Inflammatory macrophage (primary cell): ENCODE measurements at regions not wholly inside any gene's neighbourhood (a gene's known extent, or its start where the extent isn't known, plus 50 kb on each side); places are given as distances from the start of the nearest gene placed in this dataset.
"Not testable (repeated sequence)": the region's sequence is repeated elsewhere in the genome, so short reads cannot be mapped to it uniquely, and the experiment has no call there.

ENCODE experiments used
- DNase-seq, 2 donors: peaks; one replicate each; pipeline ENCODE4 v3.0.0-alpha.2; 2020 to 2022

DNA sequence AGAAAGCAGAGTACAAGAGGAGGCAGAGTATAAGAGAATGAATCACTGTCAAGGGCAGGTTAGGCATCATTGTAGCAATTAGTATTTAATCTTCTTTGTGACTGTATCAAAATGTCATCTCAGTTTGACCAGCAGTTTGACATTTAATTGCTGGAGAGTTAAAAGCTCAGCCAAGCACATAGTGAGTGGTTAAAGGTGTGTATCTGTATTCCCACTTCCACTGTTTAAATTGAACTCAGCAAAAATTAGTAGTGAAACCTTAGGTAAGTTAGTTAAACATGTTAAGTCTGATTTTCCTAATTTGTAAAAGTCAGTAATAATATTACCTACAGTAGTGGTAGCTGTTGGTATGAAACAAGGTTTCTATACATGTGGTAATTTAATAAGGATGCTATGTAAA is 296.4 kb upstream of the MBL2 start:
- no peak for DNase-seq

DNA sequence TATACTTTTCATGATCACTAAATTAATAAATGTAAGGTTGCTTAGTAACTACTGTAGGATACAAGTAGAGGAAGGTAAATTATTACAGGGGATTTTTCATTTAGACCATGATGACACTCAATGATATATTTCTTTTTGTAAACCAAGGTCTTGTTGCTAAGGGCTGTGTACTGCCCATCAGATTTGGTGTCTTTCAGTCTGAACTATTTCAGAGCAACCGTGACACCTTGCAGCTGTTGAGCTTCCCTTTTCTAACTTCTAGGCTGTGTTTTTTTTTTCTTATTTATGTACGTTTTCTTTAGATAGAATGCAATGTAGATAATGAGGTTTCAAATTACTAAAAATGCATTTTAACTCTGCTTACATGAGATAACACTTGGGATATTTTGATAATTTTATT is 292.0 kb upstream of the MBL2 start:
- no peak for DNase-seq

DNA sequence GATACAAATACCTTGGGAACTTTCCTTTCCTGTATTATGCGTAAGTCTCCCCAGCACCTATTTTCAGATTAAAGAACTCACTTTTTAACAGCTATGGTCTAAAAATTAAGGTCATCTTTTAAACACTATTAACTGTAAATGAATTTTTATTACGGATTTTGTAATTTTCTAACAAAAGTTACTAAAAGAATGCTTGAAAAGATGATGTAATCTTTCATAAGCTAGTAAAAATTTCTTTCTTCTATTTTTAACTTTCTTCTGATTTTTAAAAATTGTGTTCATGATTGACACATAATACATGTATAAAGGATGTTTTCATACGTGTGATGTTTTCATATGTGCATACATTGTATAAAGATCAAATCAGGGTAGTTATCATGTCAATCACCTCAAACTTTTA is 291.2 kb upstream of the MBL2 start:
- DNase-seq, result no peak

DNA sequence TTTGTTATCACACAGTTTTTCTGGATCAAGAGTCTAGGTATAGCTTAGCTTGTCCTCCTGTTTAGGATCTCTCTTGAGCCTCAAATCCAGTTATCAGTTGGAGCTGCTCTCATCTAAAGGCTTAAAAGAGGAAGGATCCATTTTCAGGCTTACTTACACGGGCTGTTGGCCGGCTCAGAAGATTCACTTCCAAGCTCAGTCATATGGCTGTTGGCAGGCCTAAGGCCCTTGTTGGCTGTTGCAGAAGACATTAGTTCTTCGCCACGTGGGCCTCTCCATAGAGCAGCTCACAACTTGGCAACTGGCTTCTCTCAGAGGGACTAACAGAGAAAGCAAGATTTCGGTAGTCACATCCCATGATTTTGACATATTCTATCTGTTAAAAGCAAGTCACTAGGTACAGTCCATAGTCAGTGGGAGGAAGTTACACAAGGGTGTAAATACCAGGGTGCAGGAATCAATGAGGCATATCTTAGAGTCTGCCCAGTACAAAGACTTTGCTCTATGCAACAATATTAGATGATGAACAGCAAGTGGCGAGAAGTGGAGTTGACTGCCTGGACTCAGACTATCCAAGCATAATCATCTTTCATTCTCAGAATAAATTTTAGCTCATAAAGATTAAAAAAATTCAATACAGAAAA is 280.1 kb upstream of the MBL2 start:
- DNase-seq, result no peak

DNA sequence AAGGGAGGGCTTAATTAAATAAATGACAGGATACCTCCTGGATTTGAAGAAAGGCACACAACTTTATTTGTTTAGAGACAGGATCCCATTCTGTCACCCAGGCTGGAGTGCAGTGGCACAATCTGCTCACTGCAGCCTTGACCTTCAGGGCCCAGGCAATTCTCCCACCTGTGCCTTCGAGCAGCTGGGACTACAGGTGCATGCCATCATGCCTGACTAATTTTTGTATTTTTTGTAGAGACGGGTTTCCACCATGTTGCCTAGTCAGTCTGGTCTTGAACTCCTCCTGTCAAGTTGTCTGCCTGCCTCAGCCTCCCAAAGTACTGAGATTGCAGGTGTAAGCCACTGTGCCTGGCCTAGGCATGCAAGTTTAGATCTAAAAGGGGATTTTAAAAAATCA is 272.7 kb upstream of the MBL2 start:
- no peak for DNase-seq

DNA sequence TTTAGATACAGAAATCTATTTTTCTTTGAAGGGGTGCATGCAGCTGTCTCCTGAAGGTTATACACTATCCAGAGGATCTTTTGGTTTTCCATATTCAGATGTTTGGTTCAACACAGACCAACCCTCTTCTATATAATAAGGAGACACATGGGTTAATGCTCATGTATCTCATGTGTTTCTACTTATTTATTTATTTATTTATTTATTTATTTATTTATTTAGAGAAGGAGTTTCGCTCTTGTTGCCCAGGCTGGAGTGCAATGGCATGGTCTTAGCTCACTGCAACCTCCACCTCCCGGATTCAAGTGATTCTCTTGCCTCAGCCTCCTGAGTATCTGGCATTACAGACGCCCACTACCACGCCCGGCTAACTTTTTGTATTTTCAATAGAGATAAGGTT is 263.2 kb upstream of the MBL2 start:
- not testable (repeated sequence) for DNase-seq

DNA sequence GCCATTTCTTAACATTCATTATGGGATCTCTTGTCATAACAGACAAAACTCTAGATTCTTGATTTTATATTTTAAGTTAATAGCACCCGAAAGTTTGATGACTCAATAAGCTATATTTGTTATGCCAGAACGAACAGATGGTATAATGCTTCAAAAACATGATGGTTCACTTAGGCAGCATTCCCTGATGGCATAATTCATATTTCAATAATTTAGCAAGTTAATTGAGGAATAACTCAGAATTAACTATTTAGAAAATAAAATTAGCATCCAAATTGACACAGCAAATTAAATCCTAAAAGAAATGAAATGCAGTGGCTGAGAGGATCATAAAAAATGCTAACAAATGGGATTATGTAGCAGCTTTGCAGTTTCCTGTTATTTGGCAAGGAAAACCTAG is 260.8 kb upstream of the MBL2 start:
- DNase-seq, result no peak

DNA sequence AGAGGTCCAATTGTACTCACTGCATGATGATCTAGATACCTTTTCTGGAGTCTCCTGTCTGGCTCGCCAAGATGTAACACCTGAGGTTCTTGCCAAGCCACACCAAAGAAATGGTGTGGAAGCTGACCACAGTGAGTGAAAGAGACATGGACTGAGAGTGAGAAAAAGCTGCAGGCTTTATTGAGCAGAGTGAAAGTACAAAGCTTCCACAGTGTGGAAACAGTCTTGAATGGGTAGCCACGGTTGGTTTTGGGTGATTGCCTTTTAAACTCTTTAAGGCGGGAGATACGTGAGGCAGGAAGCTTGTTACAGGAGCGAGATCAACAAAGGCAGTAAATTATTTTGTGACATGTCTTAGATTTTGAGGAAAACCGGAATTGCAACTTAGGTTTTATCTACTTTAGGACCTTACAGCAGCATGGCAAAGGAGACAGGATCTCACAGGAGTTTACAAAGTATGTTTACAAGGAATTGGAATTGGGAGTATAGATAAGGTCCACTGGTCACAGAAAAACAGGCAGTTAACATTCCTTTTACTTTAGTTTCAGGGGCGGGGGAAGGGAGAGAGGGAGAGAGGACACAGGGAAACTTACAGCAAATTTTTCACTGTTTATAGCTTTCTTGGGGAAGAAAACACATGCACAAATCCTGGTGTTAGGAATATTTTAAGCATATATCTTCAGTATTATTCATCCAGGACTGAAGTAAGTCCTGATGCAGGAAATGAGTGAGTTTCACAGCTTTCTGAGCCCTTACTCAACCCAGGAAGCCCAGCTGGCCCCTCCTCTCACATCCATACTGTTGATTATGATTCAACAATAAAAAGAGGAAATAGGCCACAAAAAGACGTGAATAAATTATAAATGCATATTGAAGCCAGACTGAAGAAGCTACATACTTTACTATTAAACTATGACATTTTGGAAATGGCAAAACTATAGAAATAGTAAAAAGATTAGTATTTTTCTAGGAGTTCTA is 257.6 kb upstream of the MBL2 start:
- peak; percentile 68 to 87 for DNase-seq

DNA sequence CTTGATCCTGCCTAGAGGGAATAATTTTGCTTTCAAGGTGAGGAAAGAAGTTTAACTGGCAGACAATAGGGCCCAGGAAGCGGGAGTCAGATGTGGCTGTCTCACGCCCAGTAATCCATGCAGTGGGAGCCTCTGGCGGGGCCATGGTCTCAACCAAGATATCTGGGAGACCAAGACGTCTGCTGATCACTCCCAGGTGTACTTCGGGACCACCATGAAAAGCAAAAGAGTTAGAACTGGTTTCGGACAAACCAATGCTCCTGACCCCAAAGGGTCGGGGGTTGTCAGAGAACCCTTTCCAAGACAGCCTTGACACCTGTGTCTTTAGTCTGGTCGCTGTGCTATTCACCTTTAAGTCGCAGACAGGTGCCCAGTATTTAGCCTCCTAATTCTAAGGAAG is 256.9 kb upstream of the MBL2 start:
- no peak for DNase-seq

DNA sequence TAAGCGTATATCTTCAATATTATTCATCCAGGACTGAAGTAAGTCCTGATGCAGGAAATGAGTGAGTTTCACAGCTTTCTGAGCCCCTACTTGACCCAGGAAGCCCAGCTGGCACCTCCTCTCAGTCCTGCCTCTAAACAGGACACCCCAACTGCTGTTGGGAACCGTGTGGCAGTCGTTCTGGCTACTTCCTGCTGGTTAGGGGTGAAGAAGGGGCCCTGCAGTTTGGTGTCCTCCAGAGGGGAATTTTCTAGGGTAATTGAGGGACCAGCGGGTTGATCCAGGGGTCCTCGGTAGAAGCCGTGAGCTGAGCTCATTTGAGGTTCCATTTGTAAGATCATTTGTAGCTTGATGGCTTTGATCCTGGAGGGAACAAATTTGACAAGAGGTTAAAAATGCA is 253.2 kb upstream of the MBL2 start:
- not testable (repeated sequence) for DNase-seq

DNA sequence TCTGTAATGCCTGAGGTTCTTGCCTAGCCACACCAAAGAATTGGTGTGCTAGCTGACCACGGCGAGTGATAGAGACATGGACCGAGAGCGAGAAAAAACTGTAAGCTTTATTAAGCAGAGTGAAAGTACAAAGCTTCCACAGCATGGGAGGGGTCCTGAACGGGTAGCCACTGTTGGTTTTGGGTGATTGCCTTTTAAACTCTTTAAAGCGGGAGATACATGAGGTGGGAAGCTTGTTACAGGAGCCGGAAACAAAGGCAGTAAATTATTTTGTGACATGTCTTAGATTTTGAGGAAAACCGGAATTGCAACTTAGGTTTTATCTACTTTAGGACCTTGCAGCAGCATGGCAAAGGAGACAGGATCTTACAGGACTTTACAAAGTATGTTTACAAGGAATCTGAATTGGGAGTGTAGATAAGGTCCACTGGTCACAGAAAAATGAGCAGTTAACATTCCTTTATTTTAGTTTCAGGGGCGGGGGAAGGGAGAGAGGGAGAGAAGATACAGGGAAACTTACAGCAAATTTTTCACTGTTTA is 252.7 kb upstream of the MBL2 start:
- no peak for DNase-seq

DNA sequence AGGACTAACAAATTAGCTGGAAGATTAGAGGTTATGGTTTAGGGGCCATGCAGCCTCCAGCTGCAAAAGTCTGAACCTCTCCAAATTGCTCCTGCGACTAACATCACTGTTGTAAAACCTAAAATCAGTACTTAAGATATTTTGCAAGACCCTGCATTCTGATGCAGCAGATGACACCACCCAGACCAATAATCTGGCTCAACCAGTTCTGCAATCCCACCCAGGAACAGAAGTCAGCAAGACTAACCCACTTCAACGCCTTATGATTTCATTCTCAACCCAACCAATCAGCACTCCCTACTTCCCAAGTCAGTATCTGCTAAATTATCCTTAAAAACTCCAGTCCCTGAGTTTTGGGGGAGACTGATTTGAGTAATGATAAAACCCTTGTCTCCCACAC is 250.8 kb upstream of the MBL2 start:
- no peak for DNase-seq

DNA sequence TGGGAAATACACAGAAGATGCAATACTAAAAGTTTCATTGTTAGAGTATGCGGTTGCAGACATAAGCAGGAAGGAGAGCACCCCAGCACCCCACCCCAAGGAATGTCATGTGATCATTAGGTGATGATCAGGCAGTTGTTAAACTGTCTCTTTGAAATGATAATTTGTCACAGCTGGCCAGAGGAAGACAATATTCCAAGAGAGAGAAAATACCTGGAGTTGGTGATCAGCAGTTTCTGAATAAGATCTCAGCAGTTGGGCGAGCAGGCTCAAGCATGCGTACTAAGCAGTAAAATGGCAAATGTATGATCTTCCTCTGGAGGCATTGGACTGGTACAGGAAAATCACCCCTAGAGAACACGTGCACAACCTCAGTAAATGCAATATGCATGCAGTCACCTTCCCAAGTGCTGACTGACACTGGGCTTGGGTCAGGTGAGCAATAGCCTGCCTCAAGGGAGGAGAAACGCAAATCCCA is 250.1 kb upstream of the MBL2 start:
- no peak for DNase-seq

DNA sequence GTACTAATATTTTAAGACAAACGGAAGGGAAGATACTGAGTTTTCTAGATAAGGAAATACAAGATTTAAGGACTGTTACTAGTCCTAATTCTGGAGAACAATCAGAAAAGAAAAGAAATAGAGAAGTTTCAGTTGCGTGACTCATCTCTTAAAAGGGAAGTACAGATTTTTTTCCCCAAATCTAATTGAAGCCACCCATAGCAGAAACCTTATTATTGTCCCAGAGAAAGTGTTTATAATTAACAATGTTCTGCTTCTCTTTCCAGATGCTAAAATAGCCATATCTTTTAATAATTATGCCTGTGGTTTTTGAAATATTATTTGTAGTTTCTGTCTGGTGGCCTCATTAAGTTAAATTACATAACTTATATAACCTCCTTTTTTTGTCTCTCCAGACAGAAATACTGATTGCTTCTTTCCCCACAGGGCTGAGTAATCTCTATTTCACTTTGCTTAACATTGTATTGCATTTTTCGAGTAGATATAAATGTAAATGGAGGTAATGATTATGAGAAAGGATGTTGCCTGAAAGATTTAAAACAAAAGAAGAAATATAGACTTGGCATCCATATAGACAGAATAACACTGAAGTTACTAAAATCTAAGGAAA is 240.7 kb upstream of the MBL2 start:
- DNase-seq, result peak; percentile 34 to 81

DNA sequence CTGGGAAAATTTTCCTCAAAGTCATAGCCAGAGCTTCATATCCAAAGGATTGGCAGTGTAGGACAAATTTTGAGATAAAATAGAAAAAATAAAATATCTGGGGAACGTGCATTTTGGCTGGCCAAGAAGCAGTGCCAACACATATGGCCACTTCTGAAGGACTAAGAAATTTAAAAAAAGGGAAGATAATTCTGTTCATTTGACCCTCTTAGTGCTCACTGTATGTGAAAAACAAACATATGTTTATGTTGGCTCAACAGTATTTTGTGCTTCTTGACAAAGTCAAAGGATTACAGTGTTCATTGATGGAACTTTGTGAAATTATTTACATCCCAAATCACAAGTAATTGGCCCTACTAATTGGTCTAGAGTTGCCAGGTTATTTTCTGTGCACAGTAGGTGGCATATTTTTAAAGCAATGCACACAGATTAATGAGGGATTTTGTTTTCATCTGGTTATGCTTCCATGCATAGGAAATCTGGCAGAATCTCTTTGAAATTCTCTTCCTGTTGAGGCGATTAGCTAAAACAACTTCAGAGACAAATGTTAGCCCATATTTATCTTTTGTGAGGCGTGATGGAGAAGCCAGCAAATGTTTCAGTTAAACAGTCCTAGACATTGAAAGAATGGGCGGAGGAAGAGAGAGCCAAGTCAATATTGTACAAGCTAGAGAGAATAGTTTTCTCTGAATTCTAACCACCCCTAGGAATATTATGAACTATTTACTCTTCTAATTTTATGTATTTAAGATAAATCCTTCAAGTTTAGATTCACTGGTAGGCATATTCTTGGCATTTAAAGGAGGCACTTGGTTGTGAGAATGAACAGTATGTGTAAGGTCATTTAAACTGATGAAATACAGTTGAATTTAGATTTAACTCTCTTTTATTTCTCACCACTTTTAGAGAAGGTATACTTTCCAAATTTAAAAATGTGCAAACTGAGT is 237.7 kb upstream of the MBL2 start:
- no peak for DNase-seq

DNA sequence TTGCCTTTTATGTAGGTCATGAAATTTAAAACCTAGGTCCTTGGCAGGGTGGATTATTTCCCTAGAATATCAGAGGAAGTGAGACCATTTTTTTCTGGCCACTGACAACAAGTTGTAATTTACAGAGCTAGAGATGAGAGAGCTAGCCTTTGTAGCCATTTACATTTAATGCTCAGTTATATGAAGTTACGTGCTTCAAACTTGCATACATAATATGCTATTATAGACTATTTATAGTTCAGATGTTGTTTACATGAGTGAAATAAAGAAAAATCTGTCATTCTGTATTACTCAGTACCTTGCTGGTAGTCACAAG is 234.9 kb upstream of the MBL2 start:
- no peak for DNase-seq

DNA sequence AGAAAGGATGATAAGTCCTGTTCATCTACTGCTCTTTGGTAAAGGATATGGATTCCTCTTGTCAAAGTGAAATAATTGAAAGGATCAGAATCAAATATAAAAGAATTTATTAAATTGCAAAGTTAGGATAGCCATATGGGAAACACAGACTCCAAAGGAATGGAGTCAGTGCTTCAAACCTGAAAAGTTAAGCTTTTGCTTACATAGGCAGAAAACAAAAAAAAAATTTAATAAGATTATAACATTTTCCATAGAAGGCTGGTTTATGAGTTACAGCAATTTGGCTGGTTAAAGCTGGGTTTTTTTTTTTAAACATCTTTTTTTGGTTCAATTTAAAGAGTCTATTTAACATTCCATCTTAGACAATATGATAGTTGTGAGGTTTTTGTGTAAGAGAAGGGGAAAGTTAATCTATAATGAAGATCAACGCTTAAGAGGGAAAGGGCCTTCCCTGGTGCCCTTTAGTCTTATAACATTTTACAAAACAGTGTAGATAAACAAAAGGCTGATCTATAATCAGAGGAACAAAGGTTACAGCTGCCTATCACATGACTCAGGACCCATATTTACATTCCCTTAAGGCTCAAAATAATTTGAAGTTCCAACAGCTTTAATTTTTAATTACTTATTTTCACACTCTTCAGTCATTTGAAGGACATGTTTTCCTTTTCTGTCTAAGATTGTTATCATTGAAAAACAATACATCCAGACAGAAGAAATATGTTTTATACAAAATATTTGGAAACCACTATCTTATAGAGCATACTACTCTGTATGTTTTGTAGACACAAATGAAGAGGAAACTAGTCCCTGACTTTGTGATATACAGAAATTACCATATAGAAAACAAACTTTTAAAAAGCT is 234.3 kb upstream of the MBL2 start:
- DNase-seq, result no peak

DNA sequence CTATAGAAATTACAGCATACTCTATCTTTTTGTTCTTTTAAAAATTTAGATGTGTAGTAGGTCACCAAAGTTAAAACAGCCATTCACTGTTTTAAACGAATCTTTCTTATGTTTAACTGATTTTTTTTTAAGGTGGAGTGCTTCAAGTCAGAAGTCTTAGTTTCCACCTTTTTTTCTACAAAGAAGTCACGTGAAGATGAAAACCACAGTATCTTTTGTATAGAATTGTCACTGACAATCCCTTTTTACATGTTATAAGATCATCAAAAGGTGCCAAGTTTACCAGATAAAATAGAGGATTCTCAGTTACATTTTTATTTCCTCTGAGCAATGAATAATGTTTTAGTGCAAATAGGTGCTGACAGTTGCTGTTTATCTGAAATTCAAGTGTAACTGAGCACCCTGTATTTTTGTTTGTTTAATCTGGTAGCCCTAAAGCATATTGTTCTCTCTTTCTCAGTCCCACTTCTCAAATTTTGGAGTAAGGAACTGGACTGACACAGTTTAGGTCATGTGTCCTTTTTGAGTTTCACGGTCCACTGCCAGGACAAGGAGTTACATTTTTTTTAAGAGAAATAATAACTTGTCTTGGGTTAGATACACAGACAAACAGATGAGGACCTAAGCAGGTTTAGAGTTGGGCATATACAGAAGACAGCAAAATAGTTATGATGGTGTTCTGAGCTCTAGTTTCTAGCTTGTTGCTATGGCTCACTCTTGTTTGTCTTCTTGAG is 233.2 kb upstream of the MBL2 start:
- DNase-seq, result peak; percentile 9 to 43

DNA sequence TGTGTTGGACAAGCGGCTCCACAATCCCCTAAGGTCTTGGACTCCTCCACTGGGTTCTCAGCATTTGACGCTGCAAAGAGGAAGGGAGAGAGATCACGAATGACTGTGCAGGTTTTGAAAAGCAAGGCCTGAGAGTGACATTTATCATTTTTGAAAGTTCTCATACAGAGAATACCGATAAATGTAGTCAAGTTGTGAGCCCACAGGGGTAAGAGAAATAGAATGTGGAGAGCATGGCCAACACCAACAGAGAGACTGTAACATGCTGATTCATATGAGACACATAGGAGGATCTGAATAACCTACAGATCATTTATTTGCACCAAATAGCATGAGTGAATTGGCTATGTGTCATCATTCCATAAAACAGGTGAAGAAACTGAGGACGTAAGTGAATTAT is 230.5 kb upstream of the MBL2 start:
- DNase-seq, result peak in 1 of 2 donors; percentile 18

DNA sequence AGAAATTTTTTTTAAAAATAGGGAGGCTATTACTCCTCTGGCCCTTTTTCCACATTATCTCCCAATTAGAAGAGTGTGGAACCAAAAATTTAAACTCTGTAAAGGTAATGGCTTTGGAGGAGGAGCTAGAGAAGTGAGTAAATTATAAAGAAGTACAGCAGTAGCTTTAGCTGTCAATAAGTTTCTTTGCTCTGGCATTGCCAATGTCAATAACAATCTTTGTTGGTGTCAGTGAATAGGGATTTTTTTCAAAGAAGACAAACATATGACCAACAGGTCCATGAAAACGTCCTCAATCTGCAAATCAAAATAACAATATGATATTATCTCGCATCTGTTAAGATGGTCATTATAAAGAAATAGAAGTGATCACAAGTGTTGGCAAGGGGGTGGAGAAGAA is 227.1 kb upstream of the MBL2 start:
- DNase-seq, result no peak

DNA sequence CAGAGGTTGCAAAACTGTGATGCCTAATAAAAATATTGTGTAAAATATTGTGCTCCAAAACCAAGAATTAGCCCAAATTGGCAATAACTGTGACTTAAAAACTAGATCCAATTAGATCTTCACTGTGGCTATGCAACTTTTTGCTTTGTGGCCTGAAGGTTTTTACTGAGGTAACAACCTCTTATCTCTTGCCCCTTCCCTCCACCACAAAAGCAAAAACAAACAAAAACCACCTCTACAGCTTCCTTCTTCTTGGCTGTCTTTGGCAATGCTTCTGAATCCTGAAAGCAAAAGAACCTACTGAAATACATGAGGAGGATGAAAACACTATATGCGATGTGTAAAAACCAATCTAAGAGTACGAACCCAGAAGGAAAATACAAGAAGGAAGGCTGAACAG is 226.7 kb upstream of the MBL2 start:
- DNase-seq, result no peak
